ENCODE measurements at regions not wholly inside any gene's neighbourhood (a gene's known extent, or its start where the extent isn't known, plus 50 kb on each side); places are given as distances from the start of the nearest gene placed in this dataset.

DNA sequence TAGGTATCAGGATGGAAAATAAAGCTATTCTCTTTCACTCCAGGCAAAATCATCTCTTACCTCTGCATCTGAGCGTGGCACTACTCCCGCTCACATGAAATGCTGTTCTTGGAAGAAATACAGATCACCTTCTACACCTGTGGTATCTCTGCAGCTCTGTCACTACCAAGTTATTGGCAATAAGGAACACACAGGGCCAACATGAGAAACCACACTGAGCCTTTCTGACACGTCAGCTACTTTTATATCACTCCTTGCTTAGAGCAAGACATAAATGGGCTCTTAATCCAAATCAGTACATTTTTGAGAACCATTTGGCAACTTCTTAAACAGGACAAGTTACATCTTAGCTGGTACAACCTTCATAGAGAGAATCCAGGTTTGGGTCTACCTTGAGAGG, 101.8 kb upstream of the GUCY1A1 start:
- Histone ChIP-seq H3K36me3 (ENCODE audit: low read depth) (no peaks in the 10 kb centered on the region), H3F3A (ENCODE audit: insufficient read depth, low read depth) (no peaks in the 10 kb centered on the region), H4K20me1 (ENCODE audit: insufficient read depth) (no peaks in the 10 kb centered on the region), H3K27ac (no peak overlapping the region), H3K4me1 (replicated peaks; ENCODE audit: insufficient read depth) (no peaks in the 10 kb centered on the region), H3K9me2 (ENCODE audit: insufficient read depth) (no peaks in the 10 kb centered on the region), H3K9me3 (ENCODE audit: insufficient read depth, low read depth) (no peaks in the 10 kb centered on the region), H3K4me3 (no peak overlapping the region), H3K4me2 (no peak overlapping the region), H2AFZ (no peak overlapping the region), H3K27me3 (ENCODE audit: insufficient read depth, low read depth) (no peaks in the 10 kb centered on the region), H3K79me2 (ENCODE audit: low read depth) (no peaks in the 10 kb centered on the region)
- intact Hi-C loops (cut with micrococcal nuclease; ENCODE audit: unreplicated experiment): no loop called here
- DNase-seq: no peak
- ChIA-PET CTCF (no interaction called here), POLR2A (ENCODE audit: unreplicated experiment) (no interaction called here)
- TF ChIP-seq, protein P1, sequence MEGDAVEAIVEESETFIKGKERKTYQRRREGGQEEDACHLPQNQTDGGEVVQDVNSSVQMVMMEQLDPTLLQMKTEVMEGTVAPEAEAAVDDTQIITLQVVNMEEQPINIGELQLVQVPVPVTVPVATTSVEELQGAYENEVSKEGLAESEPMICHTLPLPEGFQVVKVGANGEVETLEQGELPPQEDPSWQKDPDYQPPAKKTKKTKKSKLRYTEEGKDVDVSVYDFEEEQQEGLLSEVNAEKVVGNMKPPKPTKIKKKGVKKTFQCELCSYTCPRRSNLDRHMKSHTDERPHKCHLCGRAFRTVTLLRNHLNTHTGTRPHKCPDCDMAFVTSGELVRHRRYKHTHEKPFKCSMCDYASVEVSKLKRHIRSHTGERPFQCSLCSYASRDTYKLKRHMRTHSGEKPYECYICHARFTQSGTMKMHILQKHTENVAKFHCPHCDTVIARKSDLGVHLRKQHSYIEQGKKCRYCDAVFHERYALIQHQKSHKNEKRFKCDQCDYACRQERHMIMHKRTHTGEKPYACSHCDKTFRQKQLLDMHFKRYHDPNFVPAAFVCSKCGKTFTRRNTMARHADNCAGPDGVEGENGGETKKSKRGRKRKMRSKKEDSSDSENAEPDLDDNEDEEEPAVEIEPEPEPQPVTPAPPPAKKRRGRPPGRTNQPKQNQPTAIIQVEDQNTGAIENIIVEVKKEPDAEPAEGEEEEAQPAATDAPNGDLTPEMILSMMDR (conservative IDR thresholded peaks at IDR 0.05): no peak
- no peak for TF ChIP-seq EZH2 (IDR thresholded peaks at IDR 0.05; ENCODE audit: low read depth)
- BruUV-seq (replicated peaks): no TSS peak

GRCh38 chr4:155564086-155564485, 102.6 kb upstream of the GUCY1A1 start:
- ChIA-PET POLR2A (ENCODE audit: unreplicated experiment) (no interaction called here), CTCF (no interaction called here)
- H3K9me2 ChIP-seq (ENCODE audit: insufficient read depth): no peaks in the 10 kb centered on the region
- no peak overlapping the region for H3K27ac ChIP-seq
- no peaks in the 10 kb centered on the region for H4K20me1 ChIP-seq (ENCODE audit: insufficient read depth)
- no peaks in the 10 kb centered on the region for H3F3A ChIP-seq (ENCODE audit: insufficient read depth, low read depth)
- TF ChIP-seq, protein P1 (conservative IDR thresholded peaks at IDR 0.05): no peak
- TF ChIP-seq EZH2 (IDR thresholded peaks at IDR 0.05; ENCODE audit: low read depth): no peak
- no peak for DNase-seq
- no peaks in the 10 kb centered on the region for H3K27me3 ChIP-seq (ENCODE audit: insufficient read depth, low read depth)
- no peaks in the 10 kb centered on the region for H3K4me1 ChIP-seq (replicated peaks; ENCODE audit: insufficient read depth)
- H2AFZ ChIP-seq: no peak overlapping the region
- no TSS peak for BruUV-seq (replicated peaks)
- H3K79me2 ChIP-seq (ENCODE audit: low read depth): no peaks in the 10 kb centered on the region
- no peaks in the 10 kb centered on the region for H3K36me3 ChIP-seq (ENCODE audit: low read depth)
- H3K4me2 ChIP-seq: no peak overlapping the region
- intact Hi-C loops (cut with micrococcal nuclease; ENCODE audit: unreplicated experiment): no loop called here
- no peaks in the 10 kb centered on the region for H3K9me3 ChIP-seq (ENCODE audit: insufficient read depth, low read depth)
- no peak overlapping the region for H3K4me3 ChIP-seq

GRCh38 chr4:155559915-155560314, 106.7 kb upstream of the GUCY1A1 start:
- Histone ChIP-seq H3F3A (ENCODE audit: insufficient read depth, low read depth) (no peaks in the 10 kb centered on the region), H3K36me3 (ENCODE audit: low read depth) (no peaks in the 10 kb centered on the region), H2AFZ (no peak overlapping the region), H3K9me3 (ENCODE audit: insufficient read depth, low read depth) (no peaks in the 10 kb centered on the region), H3K4me1 (replicated peaks; ENCODE audit: insufficient read depth) (no peaks in the 10 kb centered on the region), H3K4me2 (no peak overlapping the region), H3K9me2 (ENCODE audit: insufficient read depth) (no peaks in the 10 kb centered on the region), H3K4me3 (no peak overlapping the region), H3K27me3 (ENCODE audit: insufficient read depth, low read depth) (no peaks in the 10 kb centered on the region), H3K27ac (no peak overlapping the region), H4K20me1 (ENCODE audit: insufficient read depth) (no peaks in the 10 kb centered on the region), H3K79me2 (ENCODE audit: low read depth) (no peaks in the 10 kb centered on the region)
- intact Hi-C loops (cut with micrococcal nuclease; ENCODE audit: unreplicated experiment): no loop called here
- BruUV-seq (replicated peaks): no TSS peak
- ChIA-PET POLR2A (ENCODE audit: unreplicated experiment) (no interaction called here), CTCF (no interaction called here)
- DNase-seq: no peak
- TF ChIP-seq, protein P1 (conservative IDR thresholded peaks at IDR 0.05): no peak
- no peak for TF ChIP-seq EZH2 (IDR thresholded peaks at IDR 0.05; ENCODE audit: low read depth)
